ENCODE measurements at regions not wholly inside any gene's neighbourhood (a gene's known extent, or its start where the extent isn't known, plus 50 kb on each side); places are given as distances from the start of the nearest gene placed in this dataset.

GRCh38 chr1:234988155-234988517 is 140.5 kb downstream of the TOMM20 start:
- no peak for DNase-seq (ENCODE audit: low read depth)

GRCh38 chr1:234987415-234988154 is 141.1 kb downstream of the TOMM20 start:
- DNase-seq (ENCODE audit: low read depth): no peak

GRCh38 chr1:234986750-234987414 is 141.8 kb downstream of the TOMM20 start:
- DNase-seq (ENCODE audit: low read depth): no peak

GRCh38 chr1:234985516-234986294 is 142.9 kb downstream of the TOMM20 start:
- DNase-seq (ENCODE audit: low read depth): no peak

GRCh38 chr1:234985007-234985370 is 143.6 kb downstream of the TOMM20 start:
- DNase-seq (ENCODE audit: low read depth): no peak

- no peak for DNase-seq (ENCODE audit: low read depth)
These were observed 144.9 kb downstream of the TOMM20 start for GRCh38 chr1:234983564-234984238.

- no peak for DNase-seq (ENCODE audit: low read depth)
These were observed 146.9 kb downstream of the TOMM20 start for GRCh38 chr1:234981758-234982157.

- peak; percentile 78 for DNase-seq (ENCODE audit: low read depth)
These were observed 147.8 kb downstream of the TOMM20 start for GRCh38 chr1:234980645-234981396.

GRCh38 chr1:234980291-234980644 is 148.4 kb downstream of the TOMM20 start:
- no peak for DNase-seq (ENCODE audit: low read depth)

- DNase-seq (ENCODE audit: low read depth): no peak
These were observed 149.0 kb downstream of the TOMM20 start for GRCh38 chr1:234979296-234980279.

- no peak for DNase-seq (ENCODE audit: low read depth)
These were observed 150.0 kb downstream of the TOMM20 start for GRCh38 chr1:234978397-234979295.

GRCh38 chr1:234977875-234978396 is 150.7 kb downstream of the TOMM20 start:
- DNase-seq (ENCODE audit: low read depth): no peak

- DNase-seq (ENCODE audit: low read depth): no peak
These were observed 151.6 kb downstream of the TOMM20 start for GRCh38 chr1:234976861-234977680.

GRCh38 chr1:234975941-234976860 is 152.4 kb downstream of the TOMM20 start:
- no peak for DNase-seq (ENCODE audit: low read depth)

- DNase-seq (ENCODE audit: low read depth): no peak
These were observed 153.3 kb downstream of the TOMM20 start for GRCh38 chr1:234975122-234975940.
